ENCODE measurements at regions not wholly inside any gene's neighbourhood (a gene's known extent, or its start where the extent isn't known, plus 50 kb on each side); places are given as distances from the start of the nearest gene placed in this dataset.
A peak's percentile ranks its signal among the peaks of the same experiment; 100 is the strongest.

- H3K27me3 ChIP-seq (ENCODE audit: control insufficient read depth in 1 of 2, insufficient read depth in 2 of 2, low read length in 2 of 2) = no peaks in the 10 kb centered on the region
- ChIA-PET POLR2A (no interaction called here), CTCF (no interaction called here)
- H3K27ac ChIP-seq (ENCODE audit: low read depth in 1 of 2, low read length in 2 of 2) = no peak overlapping the region
- no peaks in the 10 kb centered on the region for H3K36me3 ChIP-seq (ENCODE audit: insufficient read depth, low read length)
- Mint-ChIP-seq H3K36me3 (ENCODE audit: low read depth) (no peaks in the 10 kb centered on the region), H3K4me1 (ENCODE audit: low read depth) (no peaks in the 10 kb centered on the region), H3K4me3 (no peak overlapping the region), H3K9me3 (no peaks in the 10 kb centered on the region), H3K27me3 (no peaks in the 10 kb centered on the region), H3K27ac (no peak overlapping the region)
- H3K4me1 ChIP-seq (ENCODE audit: insufficient read depth, low read length) = no peaks in the 10 kb centered on the region
- intact Hi-C loops (cut with DNase I, micrococcal nuclease) = no loop called here
- DNase-seq = no peak
- ATAC-seq (ENCODE audit: poor library complexity) = no peak
- no peak overlapping the region for H3K4me3 ChIP-seq (ENCODE audit: low read length)
- no peaks in the 10 kb centered on the region for H3K9me3 ChIP-seq (ENCODE audit: control insufficient read depth in 1 of 2, insufficient read depth in 1 of 2, low read length in 2 of 2)
- no peak for TF ChIP-seq CTCF (IDR thresholded peaks at IDR 0.05)
These were observed 375.0 kb upstream of the ZEB2 start for GRCh38 chr2:144894612-144895599.

DNA sequence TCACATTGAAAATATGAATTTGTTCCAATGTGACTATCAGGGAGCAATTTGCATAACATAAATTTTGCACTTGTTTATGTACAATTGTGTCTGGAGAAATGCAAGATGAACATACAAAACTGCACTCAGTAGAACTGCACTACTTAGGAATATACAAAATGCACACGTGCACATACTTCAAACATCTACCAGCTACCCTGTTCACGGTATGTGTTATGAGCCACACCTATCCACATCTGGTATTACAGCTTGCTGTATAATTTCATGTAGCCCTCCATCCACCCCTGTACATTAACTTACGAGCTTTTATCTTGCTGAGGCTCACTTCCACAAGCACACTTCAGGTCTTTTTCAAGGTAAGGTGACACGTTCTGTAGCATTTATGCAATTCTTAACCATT, 373.5 kb upstream of the ZEB2 start:
- no peak overlapping the region for H3K4me3 ChIP-seq (ENCODE audit: low read length)
- Mint-ChIP-seq H3K4me1 (ENCODE audit: low read depth) (no peaks in the 10 kb centered on the region), H3K9me3 (no peaks in the 10 kb centered on the region), H3K36me3 (ENCODE audit: low read depth) (no peaks in the 10 kb centered on the region), H3K4me3 (no peak overlapping the region), H3K27ac (no peak overlapping the region), H3K27me3 (no peaks in the 10 kb centered on the region)
- no peak for DNase-seq
- no peaks in the 10 kb centered on the region for H3K9me3 ChIP-seq (ENCODE audit: control insufficient read depth in 1 of 2, insufficient read depth in 1 of 2, low read length in 2 of 2)
- no peak overlapping the region for H3K27ac ChIP-seq (ENCODE audit: low read depth in 1 of 2, low read length in 2 of 2)
- CTCF ChIA-PET = no interaction called here
- H3K27me3 ChIP-seq (ENCODE audit: control insufficient read depth in 1 of 2, insufficient read depth in 2 of 2, low read length in 2 of 2) = no peaks in the 10 kb centered on the region
- intact Hi-C loops (cut with DNase I, micrococcal nuclease) = no loop called here
- no peak for TF ChIP-seq CTCF (IDR thresholded peaks at IDR 0.05)
- POLR2A ChIA-PET = no interaction called here
- no peaks in the 10 kb centered on the region for H3K4me1 ChIP-seq (ENCODE audit: insufficient read depth, low read length)
- ATAC-seq (ENCODE audit: poor library complexity) = no peak
- H3K36me3 ChIP-seq (ENCODE audit: insufficient read depth, low read length) = no peaks in the 10 kb centered on the region

DNA sequence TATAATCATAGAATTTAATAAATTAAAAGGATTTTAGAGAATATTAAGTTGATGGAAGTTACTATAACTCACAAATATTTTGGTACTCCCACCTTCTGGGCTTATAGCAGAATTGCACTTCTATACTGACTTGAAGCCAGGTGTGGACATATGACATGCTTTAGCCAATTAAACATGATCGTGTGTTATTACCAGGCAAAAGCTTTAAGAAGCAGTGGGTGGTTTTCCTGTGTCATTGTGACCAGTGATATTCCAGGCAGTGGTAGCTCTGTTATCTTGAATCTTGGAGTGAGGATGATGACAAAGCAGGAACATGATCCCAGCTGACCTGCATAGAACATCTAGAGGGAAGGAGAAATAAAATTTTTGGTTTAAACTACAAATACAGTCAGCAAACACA, 370.9 kb upstream of the ZEB2 start:
- H3K4me3 ChIP-seq (ENCODE audit: low read length) = no peak overlapping the region
- intact Hi-C loops (cut with DNase I, micrococcal nuclease) = no loop called here
- ChIA-PET CTCF (no interaction called here), POLR2A (no interaction called here)
- TF ChIP-seq CTCF (IDR thresholded peaks at IDR 0.05) = no peak
- Mint-ChIP-seq H3K4me3 (no peak overlapping the region), H3K27me3 (no peaks in the 10 kb centered on the region), H3K27ac (no peak overlapping the region), H3K9me3 (no peaks in the 10 kb centered on the region), H3K36me3 (ENCODE audit: low read depth) (no peaks in the 10 kb centered on the region), H3K4me1 (ENCODE audit: low read depth) (no peaks in the 10 kb centered on the region)
- peak in 3 of 14 experiments; percentile 4 to 23 (median 9) for DNase-seq
- H3K27ac ChIP-seq (ENCODE audit: low read depth in 1 of 2, low read length in 2 of 2) = no peak overlapping the region
- no peaks in the 10 kb centered on the region for H3K9me3 ChIP-seq (ENCODE audit: control insufficient read depth in 1 of 2, insufficient read depth in 1 of 2, low read length in 2 of 2)
- H3K4me1 ChIP-seq (ENCODE audit: insufficient read depth, low read length) = no peaks in the 10 kb centered on the region
- no peak for ATAC-seq (ENCODE audit: poor library complexity)
- H3K27me3 ChIP-seq (ENCODE audit: control insufficient read depth in 1 of 2, insufficient read depth in 2 of 2, low read length in 2 of 2) = no peaks in the 10 kb centered on the region
- no peaks in the 10 kb centered on the region for H3K36me3 ChIP-seq (ENCODE audit: insufficient read depth, low read length)
